ENCODE measurements at regions not wholly inside any gene's neighbourhood (a gene's known extent, or its start where the extent isn't known, plus 50 kb on each side); places are given as distances from the start of the nearest gene placed in this dataset.

GRCh38 chr6:30405934-30406333 lies 61.0 kb downstream of the RPP21 start:
- no peak for TF ChIP-seq CTCF (IDR thresholded peaks at IDR 0.05; ENCODE audit: low read length)
- TF ChIP-seq EZH2 (IDR thresholded peaks at IDR 0.05; ENCODE audit: borderline replicate concordance, low read length) = no peak
